NCI-H2171 treated with DMSO at 0.1 percent for 48 hours (cell line): ENCODE measurements at regions not wholly inside any gene's neighbourhood (a gene's known extent, or its start where the extent isn't known, plus 50 kb on each side); places are given as distances from the start of the nearest gene placed in this dataset.

Experiments used
- DNase-seq: peaks from one replicate; lab custom pipeline; 2025; lab: John Stamatoyannopoulos, UW

- DNase-seq = no peak
These were observed 1867.9 kb upstream of the NUDT12 start for GRCh38 chr5:105430516-105430915.

- DNase-seq = no peak
These were observed 1866.1 kb upstream of the NUDT12 start for GRCh38 chr5:105428451-105429380.

- DNase-seq = no peak
These were observed 1851.5 kb upstream of the NUDT12 start for GRCh38 chr5:105414067-105414466.

- no peak for DNase-seq
These were observed 1850.9 kb upstream of the NUDT12 start for GRCh38 chr5:105413406-105413990.

- DNase-seq = no peak
These were observed 1847.1 kb upstream of the NUDT12 start for GRCh38 chr5:105409695-105410094.

- no peak for DNase-seq
These were observed 1844.6 kb upstream of the NUDT12 start for GRCh38 chr5:105407200-105407599.

GRCh38 chr5:105397749-105398148 lies 1835.2 kb upstream of the NUDT12 start:
- DNase-seq = no peak

GRCh38 chr5:105392710-105393149 lies 1830.1 kb upstream of the NUDT12 start:
- no peak for DNase-seq

GRCh38 chr5:105392122-105392709 lies 1829.6 kb upstream of the NUDT12 start:
- DNase-seq = no peak

- DNase-seq = no peak
These were observed 1817.5 kb upstream of the NUDT12 start for GRCh38 chr5:105380126-105380525.

GRCh38 chr5:105371169-105371568 lies 1808.6 kb upstream of the NUDT12 start:
- no peak for DNase-seq

GRCh38 chr5:105350486-105351140 lies 1788.0 kb upstream of the NUDT12 start:
- peak; percentile 80 for DNase-seq

GRCh38 chr5:105331558-105331957 lies 1769.0 kb upstream of the NUDT12 start:
- no peak for DNase-seq

- no peak for DNase-seq
These were observed 1767.6 kb upstream of the NUDT12 start for GRCh38 chr5:105330185-105330584.

GRCh38 chr5:105304859-105305258 lies 1742.3 kb upstream of the NUDT12 start:
- DNase-seq = no peak

GRCh38 chr5:105288946-105289345 lies 1726.4 kb upstream of the NUDT12 start:
- DNase-seq = no peak

GRCh38 chr5:105283134-105283533 lies 1720.5 kb upstream of the NUDT12 start:
- no peak for DNase-seq

GRCh38 chr5:105274079-105274478 lies 1711.5 kb upstream of the NUDT12 start:
- DNase-seq = no peak

GRCh38 chr5:105263515-105263914 lies 1700.9 kb upstream of the NUDT12 start:
- DNase-seq = no peak

GRCh38 chr5:105259581-105260217 lies 1697.1 kb upstream of the NUDT12 start:
- no peak for DNase-seq

- no peak for DNase-seq
These were observed 1676.0 kb upstream of the NUDT12 start for GRCh38 chr5:105238561-105238960.
